CD4-positive, alpha-beta memory T cell (primary cell): ENCODE measurements at regions not wholly inside any gene's neighbourhood (a gene's known extent, or its start where the extent isn't known, plus 50 kb on each side); places are given as distances from the start of the nearest gene placed in this dataset.

ENCODE experiments used
- CTCF ChIA-PET: fragments of 350-600 bp; sonication (Branson Sonifier 250); formaldehyde crosslinking; loops from one replicate; lab custom pipeline; 2021; ENCODE audit warnings: inconsistent platforms; ENCODE audit not compliant: partially characterized antibody; lab: Charles Lee
- POLR2A ChIA-PET: fragments of 350-600 bp; sonication (Branson Sonifier 250); formaldehyde crosslinking; loops from one replicate; lab custom pipeline; 2021; ENCODE audit not compliant: partially characterized antibody; lab: Charles Lee
- DNase-seq, 5 donors: peaks; one replicate each; pipeline versions ENCODE4 v3.0.0 to v3.0.0-alpha.2; 2020 to 2022; ENCODE audit warnings: mixed read lengths in 1 of 5
- H3K27ac ChIP-seq: one replicate; pipeline ENCODE4 v1.7.0; 2013; ENCODE audit warnings: low read depth, low read length
- H3K27me3 ChIP-seq: 2 replicates; pipeline ENCODE4 v1.7.0; 2013; ENCODE audit warnings: mild to moderate bottlenecking, low read length, moderate library complexity; ENCODE audit not compliant: insufficient read depth
- H3K36me3 ChIP-seq: 2 replicates; pipeline ENCODE4 v1.7.0; 2013; ENCODE audit warnings: mild to moderate bottlenecking, low read length, moderate library complexity; ENCODE audit not compliant: insufficient read depth
- H3K4me1 ChIP-seq: 2 replicates; pipeline ENCODE4 v1.7.0; 2013; ENCODE audit warnings: mild to moderate bottlenecking, low read length, moderate library complexity; ENCODE audit not compliant: insufficient read depth
- H3K4me3 ChIP-seq, 2 donors: one replicate each; pipeline ENCODE4 v1.7.0; 2013; ENCODE audit warnings: low read length in 2 of 2, mild to moderate bottlenecking in 1 of 2
- H3K9me3 ChIP-seq, 2 donors: one replicate each; pipeline ENCODE4 v1.7.0; 2013; ENCODE audit warnings: low read length in 2 of 2, control low read depth in 1 of 2; ENCODE audit not compliant: control insufficient read depth in 1 of 2
- H3K27ac Mint-ChIP-seq, 7 donors: one replicate each; pipeline ENCODE4 v1.8.0; 2020 to 2021; ENCODE audit warnings: mixed read lengths in 7 of 7, mild to moderate bottlenecking in 6 of 7, inconsistent platforms in 3 of 7, moderate library complexity in 3 of 7
- H3K27me3 Mint-ChIP-seq, 2 donors: one replicate each; pipeline ENCODE4 v1.8.0; 2020 to 2021; ENCODE audit warnings: mixed read lengths in 2 of 2
- H3K36me3 Mint-ChIP-seq, 2 donors: one replicate each; pipeline ENCODE4 v1.8.0; 2020 to 2021; ENCODE audit warnings: mixed read lengths in 2 of 2, inconsistent platforms in 1 of 2, mild to moderate bottlenecking in 1 of 2
- H3K4me1 Mint-ChIP-seq, 4 donors: one replicate each; pipeline ENCODE4 v1.8.0; 2020 to 2021; ENCODE audit warnings: mixed read lengths in 4 of 4, mild to moderate bottlenecking in 1 of 4
- H3K4me3 Mint-ChIP-seq, 8 donors: one replicate each; pipeline ENCODE4 v1.8.0; 2020 to 2021; ENCODE audit warnings: mixed read lengths in 8 of 8, mild to moderate bottlenecking in 7 of 8, moderate library complexity in 6 of 8, inconsistent platforms in 3 of 8
- H3K9me3 Mint-ChIP-seq, 8 donors: one replicate each; pipeline ENCODE4 v1.8.0; 2020 to 2021; ENCODE audit warnings: mixed read lengths in 8 of 8, mild to moderate bottlenecking in 5 of 8, inconsistent platforms in 3 of 8, moderate library complexity in 1 of 8
- intact Hi-C: fragments of 100-400 bp; cut with micrococcal nuclease; formaldehyde crosslinking; loops from one replicate; pipeline ENCODE4 v1.15.1; 2023

DNA sequence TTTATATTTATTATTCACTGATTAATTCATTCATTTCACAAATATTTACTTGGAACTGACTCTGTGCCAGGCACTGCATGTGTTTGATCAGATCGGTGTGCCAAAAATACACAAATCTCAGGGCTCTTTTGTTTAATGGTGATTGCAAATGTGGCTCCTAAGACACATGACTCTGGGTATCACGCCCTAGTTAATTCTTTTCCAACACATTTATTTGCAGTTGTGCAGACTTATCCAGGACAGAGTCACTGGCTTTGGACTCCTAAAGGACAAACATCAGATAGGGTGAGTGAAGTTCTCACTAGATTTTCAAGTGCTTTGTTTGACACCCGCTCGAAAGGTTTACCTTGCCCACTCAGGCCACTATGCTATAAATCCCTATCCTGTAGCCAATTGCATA, 335.5 kb downstream of the BARHL2 start:
- intact Hi-C loops, result no loop called here
- POLR2A ChIA-PET, result no interaction called here

DNA sequence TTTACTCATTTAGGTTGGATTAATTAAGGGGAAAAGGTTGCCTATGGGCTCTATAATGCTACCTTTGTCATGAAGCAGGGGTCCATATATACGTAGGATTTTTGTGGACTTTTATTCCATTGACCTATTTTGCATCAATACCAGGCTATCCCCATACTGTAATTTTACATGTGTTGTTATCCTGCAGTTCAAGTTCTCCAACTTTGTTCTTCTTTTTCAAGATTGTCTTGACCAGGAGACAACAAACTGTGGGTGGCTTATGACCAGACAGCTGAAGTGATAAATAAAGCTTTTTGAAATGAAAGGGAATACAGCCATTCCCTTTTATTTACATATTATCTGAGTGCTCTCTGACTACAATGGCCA, 345.7 kb downstream of the BARHL2 start:
- Histone ChIP-seq H3K36me3 (no peaks in the 10 kb centered on the region), H3K9me3 (no peaks in the 10 kb centered on the region), H3K4me3 (no peak overlapping the region), H3K4me1 (no peaks in the 10 kb centered on the region), H3K27ac (no peak overlapping the region), H3K27me3 (no peaks in the 10 kb centered on the region)
- no peak overlapping the region for H3K4me3 Mint-ChIP-seq
- H3K4me1 Mint-ChIP-seq, result peaks cover 0 to 3% (median 0%) of the 10 kb centered on the region in 4 donors
- ChIA-PET CTCF (no interaction called here), POLR2A (no interaction called here)
- DNase-seq, result no peak
- peaks cover 0 to 4% (median 0%) of the 10 kb centered on the region in 8 donors for H3K9me3 Mint-ChIP-seq
- intact Hi-C loops, result no loop called here
- no peaks in the 10 kb centered on the region for H3K36me3 Mint-ChIP-seq
- no peak overlapping the region for H3K27ac Mint-ChIP-seq
- H3K27me3 Mint-ChIP-seq, result peaks cover 0 to 3% of the 10 kb centered on the region in 2 donors

More for the DNA sequence above, 335.5 kb downstream of the BARHL2 start:
- Mint-ChIP-seq H3K36me3 (no peaks in the 10 kb centered on the region), H3K27me3 (no peaks in the 10 kb centered on the region), H3K4me3 (no peak overlapping the region), H3K4me1 (no peaks in the 10 kb centered on the region), H3K9me3 (no peaks in the 10 kb centered on the region), H3K27ac (no peak overlapping the region)
- Histone ChIP-seq H3K4me1 (no peaks in the 10 kb centered on the region), H3K36me3 (no peaks in the 10 kb centered on the region), H3K9me3 (no peaks in the 10 kb centered on the region), H3K27me3 (no peaks in the 10 kb centered on the region), H3K27ac (no peak overlapping the region), H3K4me3 (no peak overlapping the region)
- DNase-seq, result no peak
- CTCF ChIA-PET, result no interaction called here

DNA sequence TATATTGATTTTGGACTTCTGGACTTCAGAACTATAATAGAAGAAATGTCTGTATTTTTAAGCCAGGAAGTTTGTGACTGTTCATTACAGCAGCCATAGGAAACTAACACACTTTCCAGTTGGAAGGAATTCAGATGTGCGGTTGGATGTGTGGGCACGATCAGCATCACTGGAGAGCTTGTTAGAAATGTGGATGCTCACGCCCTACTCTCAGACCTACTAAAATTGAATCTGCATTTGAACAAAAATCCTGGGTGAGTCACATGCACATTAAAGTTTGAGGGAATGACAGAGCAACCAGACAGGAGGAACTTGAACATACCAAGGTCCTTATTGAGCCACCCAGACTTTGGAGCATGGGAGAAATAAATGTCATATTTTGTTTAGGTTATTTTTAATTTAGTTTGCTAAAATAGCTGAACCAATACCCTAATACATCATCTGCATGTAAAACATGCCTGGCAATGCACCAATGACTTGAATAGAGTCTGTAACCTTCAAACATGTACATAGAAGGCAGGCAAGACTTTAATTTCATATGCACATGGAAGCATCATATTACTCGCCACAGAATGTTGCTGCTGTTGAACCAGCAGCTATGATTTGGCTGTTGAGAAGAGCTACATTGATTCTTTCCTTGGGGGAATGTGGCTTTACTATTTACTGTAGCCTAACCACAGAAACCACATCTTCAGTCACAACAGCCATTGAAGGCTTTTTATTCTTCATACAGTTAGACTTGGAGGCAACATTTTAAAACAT, 346.2 kb downstream of the BARHL2 start:
- ChIA-PET POLR2A (no interaction called here), CTCF (no interaction called here)
- Mint-ChIP-seq H3K4me3 (no peak overlapping the region), H3K9me3 (peaks cover 0 to 4% (median 0%) of the 10 kb centered on the region in 8 donors), H3K36me3 (no peaks in the 10 kb centered on the region), H3K4me1 (peaks cover 0 to 3% (median 0%) of the 10 kb centered on the region in 4 donors), H3K27me3 (no peaks in the 10 kb centered on the region), H3K27ac (no peak overlapping the region)
- Histone ChIP-seq H3K27me3 (no peaks in the 10 kb centered on the region), H3K9me3 (no peaks in the 10 kb centered on the region), H3K4me3 (no peak overlapping the region), H3K27ac (no peak overlapping the region), H3K36me3 (no peaks in the 10 kb centered on the region), H3K4me1 (no peaks in the 10 kb centered on the region)
- intact Hi-C loops, result no loop called here
- DNase-seq, result no peak

DNA sequence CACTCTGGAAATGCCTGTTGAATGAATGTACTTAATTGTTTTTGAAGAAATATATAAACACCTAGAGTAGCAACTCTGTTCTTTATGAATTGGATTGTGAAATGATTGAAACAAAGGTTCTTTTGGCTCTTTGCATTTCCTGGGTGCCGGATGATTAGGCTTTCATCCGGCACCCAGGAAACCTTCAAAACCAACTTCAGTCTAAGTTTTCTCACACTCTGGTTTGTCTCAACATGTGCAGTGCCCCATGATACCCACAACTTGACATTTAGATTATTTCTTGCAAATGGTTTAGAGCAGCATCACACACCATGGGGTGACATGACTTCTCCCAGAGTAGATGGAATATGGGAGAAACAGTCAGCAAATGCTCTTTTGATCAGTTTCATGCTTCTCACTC, 354.9 kb downstream of the BARHL2 start:
- Histone ChIP-seq H3K36me3 (no peaks in the 10 kb centered on the region), H3K4me1 (no peaks in the 10 kb centered on the region), H3K27ac (no peak overlapping the region), H3K4me3 (no peak overlapping the region), H3K27me3 (no peaks in the 10 kb centered on the region), H3K9me3 (no peaks in the 10 kb centered on the region)
- H3K9me3 Mint-ChIP-seq, result peaks cover 0 to 4% (median 0%) of the 10 kb centered on the region in 8 donors
- peaks cover 0 to 2% of the 10 kb centered on the region in 2 donors for H3K27me3 Mint-ChIP-seq
- H3K27ac Mint-ChIP-seq, result no peak overlapping the region
- no peak overlapping the region for H3K4me3 Mint-ChIP-seq
- H3K4me1 Mint-ChIP-seq, result no peaks in the 10 kb centered on the region
- intact Hi-C loops, result no loop called here
- H3K36me3 Mint-ChIP-seq, result no peaks in the 10 kb centered on the region
- ChIA-PET POLR2A (no interaction called here), CTCF (no interaction called here)
- DNase-seq, result no peak

DNA sequence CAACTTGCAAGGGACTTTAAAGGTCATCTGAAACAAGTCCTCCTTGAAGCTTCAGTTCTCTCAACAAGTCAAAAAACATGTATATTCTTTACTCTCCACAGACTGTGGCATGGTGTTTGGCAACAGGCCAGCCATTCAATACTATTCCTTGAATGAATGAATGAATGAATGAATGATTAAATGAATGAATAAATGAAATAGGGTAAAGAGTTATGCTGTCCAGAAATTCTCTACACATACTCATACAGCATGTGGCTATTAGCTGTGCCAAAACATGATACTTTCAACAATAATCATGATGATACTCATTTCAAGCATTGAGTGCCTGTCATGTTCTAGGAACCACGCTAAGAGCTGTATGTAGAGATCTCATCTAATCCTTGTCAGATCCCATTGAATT, 356.1 kb downstream of the BARHL2 start:
- H3K36me3 ChIP-seq, result no peaks in the 10 kb centered on the region
- peaks cover 0 to 2% of the 10 kb centered on the region in 2 donors for H3K27me3 Mint-ChIP-seq
- ChIA-PET CTCF (no interaction called here), POLR2A (no interaction called here)
- no peak overlapping the region for H3K4me3 ChIP-seq
- H3K36me3 Mint-ChIP-seq, result no peaks in the 10 kb centered on the region
- intact Hi-C loops, result no loop called here
- H3K4me3 Mint-ChIP-seq, result no peak overlapping the region
- H3K9me3 ChIP-seq, result no peaks in the 10 kb centered on the region
- no peaks in the 10 kb centered on the region for H3K4me1 ChIP-seq
- H3K9me3 Mint-ChIP-seq, result peaks cover 0 to 4% (median 0%) of the 10 kb centered on the region in 8 donors
- no peak overlapping the region for H3K27ac Mint-ChIP-seq
- DNase-seq, result no peak
- H3K27me3 ChIP-seq, result no peaks in the 10 kb centered on the region
- no peak overlapping the region for H3K27ac ChIP-seq
- no peaks in the 10 kb centered on the region for H3K4me1 Mint-ChIP-seq

DNA sequence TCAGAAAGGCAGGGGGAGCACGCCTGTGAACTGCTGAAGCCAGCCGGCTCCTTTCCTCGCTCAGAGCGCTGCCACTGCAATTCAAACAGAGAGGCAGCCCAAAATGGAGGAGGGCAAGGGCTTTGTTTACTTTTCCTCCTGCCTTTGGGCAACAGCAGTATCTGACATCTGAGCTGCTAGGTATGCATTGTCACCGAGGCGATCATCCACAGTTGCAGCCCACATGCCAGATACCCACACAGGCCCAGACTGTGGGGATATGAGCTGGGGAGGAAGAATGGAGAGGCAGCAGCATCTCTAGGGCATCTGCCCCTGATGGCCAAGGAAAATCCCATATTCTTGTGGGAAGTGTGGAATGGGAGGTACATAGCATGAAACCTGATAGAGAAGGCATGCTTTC, 357.1 kb downstream of the BARHL2 start:
- POLR2A ChIA-PET, result no interaction called here

DNA sequence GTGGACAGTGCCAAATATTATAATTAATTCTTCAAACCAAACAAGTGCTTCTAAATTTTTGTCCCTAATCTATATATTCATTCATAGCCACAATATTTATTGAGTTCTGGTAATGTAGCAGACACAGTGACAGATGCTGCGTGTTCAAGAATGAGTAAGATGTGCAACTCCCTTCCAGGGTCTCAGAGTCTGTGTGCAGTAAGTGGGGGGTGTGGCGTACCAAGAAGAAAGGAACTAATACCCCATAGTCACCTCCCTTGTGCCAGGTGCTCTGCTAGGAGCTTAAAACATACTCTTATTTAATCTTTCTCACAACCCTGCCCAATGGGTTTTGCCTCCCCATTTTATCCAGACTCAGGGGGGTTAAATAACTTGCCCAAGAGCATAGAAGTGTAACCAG, 358.7 kb downstream of the BARHL2 start:
- Histone ChIP-seq H3K36me3 (no peaks in the 10 kb centered on the region), H3K4me1 (no peaks in the 10 kb centered on the region), H3K27ac (no peak overlapping the region), H3K9me3 (no peaks in the 10 kb centered on the region), H3K27me3 (no peaks in the 10 kb centered on the region), H3K4me3 (no peak overlapping the region)
- ChIA-PET POLR2A (no interaction called here), CTCF (no interaction called here)
- intact Hi-C loops, result no loop called here
- H3K36me3 Mint-ChIP-seq, result no peaks in the 10 kb centered on the region
- H3K4me3 Mint-ChIP-seq, result no peak overlapping the region
- peaks cover 0 to 3% (median 0%) of the 10 kb centered on the region in 8 donors for H3K9me3 Mint-ChIP-seq
- no peaks in the 10 kb centered on the region for H3K4me1 Mint-ChIP-seq
- DNase-seq, result no peak
- peaks cover 0 to 2% of the 10 kb centered on the region in 2 donors for H3K27me3 Mint-ChIP-seq
- no peak overlapping the region for H3K27ac Mint-ChIP-seq

More for the DNA sequence above, 357.1 kb downstream of the BARHL2 start:
- Mint-ChIP-seq H3K36me3 (no peaks in the 10 kb centered on the region), H3K9me3 (peaks cover 0 to 3% (median 0%) of the 10 kb centered on the region in 8 donors), H3K27me3 (peaks cover 0 to 2% of the 10 kb centered on the region in 2 donors), H3K4me1 (no peaks in the 10 kb centered on the region), H3K4me3 (no peak overlapping the region), H3K27ac (no peak overlapping the region)
- Histone ChIP-seq H3K27ac (no peak overlapping the region), H3K4me3 (no peak overlapping the region), H3K4me1 (no peaks in the 10 kb centered on the region), H3K9me3 (no peaks in the 10 kb centered on the region), H3K27me3 (no peaks in the 10 kb centered on the region), H3K36me3 (no peaks in the 10 kb centered on the region)
- no peak for DNase-seq
- intact Hi-C loops, result no loop called here
- CTCF ChIA-PET, result no interaction called here
